ENCODE measurements at regions not wholly inside any gene's neighbourhood (a gene's known extent, or its start where the extent isn't known, plus 50 kb on each side); places are given as distances from the start of the nearest gene placed in this dataset.
"Not testable (repeated sequence)": the region's sequence is repeated elsewhere in the genome, so short reads cannot be mapped to it uniquely, and the experiment has no call there.

- TF ChIP-seq CTCF (IDR thresholded peaks at IDR 0.05) = no peak
- no peaks in the 10 kb centered on the region for H3K4me1 ChIP-seq (ENCODE audit: control insufficient read depth in 1 of 2, insufficient read depth in 1 of 2, low read depth in 1 of 2, low read length in 1 of 2)
These were observed 84.9 kb upstream of the CCNG1 start for GRCh38 chr5:163352531-163352930.

GRCh38 chr5:163355811-163356210 is 81.6 kb upstream of the CCNG1 start:
- H3K27ac ChIP-seq; H3K4me1 ChIP-seq (ENCODE audit: control insufficient read depth in 1 of 2, insufficient read depth in 1 of 2, low read depth in 1 of 2, low read length in 1 of 2); H3K27me3 ChIP-seq; H3K4me3 ChIP-seq (ENCODE audit: low read depth in 1 of 2, low read length in 1 of 2); H3K36me3 ChIP-seq; H3K9me3 ChIP-seq: not testable (repeated sequence)

More at GRCh38 chr5:163352531-163352930, 84.9 kb upstream of the CCNG1 start:
- Histone ChIP-seq H3K9me3 (no peaks in the 10 kb centered on the region), H3K36me3 (no peaks in the 10 kb centered on the region), H3K27ac (no peak overlapping the region), H3K4me3 (ENCODE audit: low read depth in 1 of 2, low read length in 1 of 2) (no peak overlapping the region), H3K27me3 (peaks cover 4% of the 10 kb centered on the region)

- Histone ChIP-seq H3K9me3 (no peaks in the 10 kb centered on the region), H3K27me3 (no peaks in the 10 kb centered on the region), H3K36me3 (no peaks in the 10 kb centered on the region), H3K4me1 (ENCODE audit: control insufficient read depth in 1 of 2, insufficient read depth in 1 of 2, low read depth in 1 of 2, low read length in 1 of 2) (peaks cover 0 to 8% of the 10 kb centered on the region in 2 experiments), H3K4me3 (ENCODE audit: low read depth in 1 of 2, low read length in 1 of 2) (no peak overlapping the region), H3K27ac (no peak overlapping the region)
- TF ChIP-seq CTCF (IDR thresholded peaks at IDR 0.05) = no peak
These were observed 79.8 kb upstream of the CCNG1 start for GRCh38 chr5:163357636-163358035.

GRCh38 chr5:163360656-163361055 is 76.7 kb upstream of the CCNG1 start:
- Histone ChIP-seq H3K9me3 (no peaks in the 10 kb centered on the region), H3K4me3 (ENCODE audit: low read depth in 1 of 2, low read length in 1 of 2) (no peak overlapping the region), H3K4me1 (ENCODE audit: control insufficient read depth in 1 of 2, insufficient read depth in 1 of 2, low read depth in 1 of 2, low read length in 1 of 2) (peaks cover 0 to 8% of the 10 kb centered on the region in 2 experiments), H3K27ac (no peak overlapping the region), H3K27me3 (no peaks in the 10 kb centered on the region), H3K36me3 (no peaks in the 10 kb centered on the region)
- TF ChIP-seq CTCF (IDR thresholded peaks at IDR 0.05) = no peak

GRCh38 chr5:163361450-163361849 is 75.9 kb upstream of the CCNG1 start:
- no peak overlapping the region for H3K27ac ChIP-seq
- TF ChIP-seq CTCF (IDR thresholded peaks at IDR 0.05) = no peak
- H3K36me3 ChIP-seq = no peaks in the 10 kb centered on the region
- peaks cover 0 to 8% of the 10 kb centered on the region in 2 experiments for H3K4me1 ChIP-seq (ENCODE audit: control insufficient read depth in 1 of 2, insufficient read depth in 1 of 2, low read depth in 1 of 2, low read length in 1 of 2)
- no peak overlapping the region for H3K4me3 ChIP-seq (ENCODE audit: low read depth in 1 of 2, low read length in 1 of 2)
- H3K27me3 ChIP-seq = no peaks in the 10 kb centered on the region
- H3K9me3 ChIP-seq = no peaks in the 10 kb centered on the region

GRCh38 chr5:163362840-163363371 is 74.5 kb upstream of the CCNG1 start:
- H3K36me3 ChIP-seq = no peaks in the 10 kb centered on the region
- H3K4me1 ChIP-seq (ENCODE audit: control insufficient read depth in 1 of 2, insufficient read depth in 1 of 2, low read depth in 1 of 2, low read length in 1 of 2) = peaks cover 0 to 8% of the 10 kb centered on the region in 2 experiments
- H3K4me3 ChIP-seq (ENCODE audit: low read depth in 1 of 2, low read length in 1 of 2) = no peak overlapping the region
- H3K27me3 ChIP-seq = no peaks in the 10 kb centered on the region
- no peak for TF ChIP-seq CTCF (IDR thresholded peaks at IDR 0.05)
- H3K9me3 ChIP-seq = no peaks in the 10 kb centered on the region
- H3K27ac ChIP-seq = no peak overlapping the region

All from neutrophil (primary cell).